ENCODE measurements at regions not wholly inside any gene's neighbourhood (a gene's known extent, or its start where the extent isn't known, plus 50 kb on each side); places are given as distances from the start of the nearest gene placed in this dataset.
"Not testable (repeated sequence)": the region's sequence is repeated elsewhere in the genome, so short reads cannot be mapped to it uniquely, and the experiment has no call there.

GRCh38 chr9:85861882-85862281 is 79.1 kb upstream of the NAA35 start:
- not testable (repeated sequence) for H3K27ac Mint-ChIP-seq

DNA sequence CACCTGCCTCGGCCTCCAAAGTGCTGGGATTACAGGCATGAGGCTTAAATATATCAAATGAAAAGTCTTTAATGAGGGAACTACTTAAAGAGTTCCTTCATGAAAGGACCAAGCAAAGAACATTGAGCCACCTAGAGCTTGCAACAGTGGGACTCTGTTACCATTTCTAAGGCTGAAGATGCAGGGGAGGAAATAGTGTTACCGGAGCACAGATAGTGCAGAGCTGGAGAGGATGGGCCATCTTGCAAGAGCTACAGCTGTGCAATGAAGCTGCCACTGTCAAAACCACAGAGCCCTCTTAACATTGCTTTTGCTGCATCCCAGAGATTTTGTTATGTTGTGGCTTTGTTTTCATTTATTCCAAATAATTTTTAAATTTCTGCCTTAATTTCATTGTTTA is 77.1 kb upstream of the NAA35 start:
- Mint-ChIP-seq H3K9me3 (no peaks in the 10 kb centered on the region), H3K4me1 (no peaks in the 10 kb centered on the region), H3K27me3 (no peaks in the 10 kb centered on the region), H3K27ac (no peak overlapping the region), H3K36me3 (no peaks in the 10 kb centered on the region), H3K4me3 (no peak overlapping the region)
- CTCF ChIA-PET, result interaction anchor here (0.6 kb wide), 1 partner anchor 11 kb away, joined by 3 read pairs; no protein-coding TSS in a partner anchor
- DNase-seq, result no peak

More at GRCh38 chr9:85861882-85862281, 79.1 kb upstream of the NAA35 start:
- H3K4me1 Mint-ChIP-seq, H3K9me3 Mint-ChIP-seq, DNase-seq, H3K27me3 Mint-ChIP-seq, H3K4me3 Mint-ChIP-seq, CTCF ChIA-PET, H3K36me3 Mint-ChIP-seq: not testable (repeated sequence)

DNA sequence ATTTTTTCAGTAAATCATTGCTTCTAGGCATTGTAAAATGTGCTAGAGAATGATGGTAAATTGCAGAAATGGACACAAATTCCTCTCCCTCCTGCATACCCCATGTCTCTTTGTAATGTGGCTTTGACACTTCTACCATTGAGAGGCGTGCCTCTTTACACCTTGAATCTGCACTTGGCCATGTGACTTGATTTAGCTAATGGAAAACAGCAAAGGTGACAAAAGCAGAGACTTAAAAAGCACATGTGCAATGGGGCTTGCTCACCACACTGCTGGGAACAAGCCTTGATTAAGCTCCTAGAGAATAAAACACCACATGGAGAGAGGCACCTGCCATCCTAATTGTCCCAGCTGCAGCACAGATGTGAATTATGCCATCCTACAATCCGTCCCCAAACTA is 69.9 kb upstream of the NAA35 start:
- peaks cover 7% of the 10 kb centered on the region for H3K27me3 Mint-ChIP-seq
- no peak overlapping the region for H3K4me3 Mint-ChIP-seq
- DNase-seq, result no peak
- H3K36me3 Mint-ChIP-seq, result no peaks in the 10 kb centered on the region
- CTCF ChIA-PET, result interaction anchor here (0.6 kb wide), 1 partner anchor 162 kb away, joined by 3 read pairs; no protein-coding TSS in a partner anchor
- H3K4me1 Mint-ChIP-seq, result no peaks in the 10 kb centered on the region
- no peaks in the 10 kb centered on the region for H3K9me3 Mint-ChIP-seq
- H3K27ac Mint-ChIP-seq, result no peak overlapping the region

GRCh38 chr9:85871683-85872082 is 69.3 kb upstream of the NAA35 start:
- not testable (repeated sequence) for H3K9me3 Mint-ChIP-seq, H3K4me1 Mint-ChIP-seq, H3K4me3 Mint-ChIP-seq, H3K27me3 Mint-ChIP-seq, DNase-seq, H3K27ac Mint-ChIP-seq, H3K36me3 Mint-ChIP-seq
- CTCF ChIA-PET, result interaction anchor here (0.6 kb wide), 1 partner anchor 161 kb away, joined by 3 read pairs; no protein-coding TSS in a partner anchor

DNA sequence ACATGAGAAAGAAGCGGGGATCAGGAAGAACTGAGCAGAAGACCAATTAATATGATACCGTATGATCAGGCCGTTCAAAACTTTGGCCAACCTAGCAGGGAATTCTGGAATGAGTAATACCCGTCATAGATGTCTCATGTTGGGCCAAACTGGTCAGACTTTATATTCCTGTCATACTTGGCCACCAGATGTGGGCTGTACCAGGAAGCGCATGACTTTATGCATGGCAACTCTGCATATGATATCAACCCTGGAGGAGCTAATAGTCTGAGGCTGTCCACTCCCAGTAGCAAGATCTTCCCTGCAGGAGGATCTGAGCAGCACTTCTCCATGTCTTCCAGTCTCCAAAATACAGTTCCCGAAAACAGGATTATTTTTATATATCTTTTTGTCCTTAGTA is 68.5 kb upstream of the NAA35 start:
- H3K4me1 Mint-ChIP-seq, result no peaks in the 10 kb centered on the region

DNA sequence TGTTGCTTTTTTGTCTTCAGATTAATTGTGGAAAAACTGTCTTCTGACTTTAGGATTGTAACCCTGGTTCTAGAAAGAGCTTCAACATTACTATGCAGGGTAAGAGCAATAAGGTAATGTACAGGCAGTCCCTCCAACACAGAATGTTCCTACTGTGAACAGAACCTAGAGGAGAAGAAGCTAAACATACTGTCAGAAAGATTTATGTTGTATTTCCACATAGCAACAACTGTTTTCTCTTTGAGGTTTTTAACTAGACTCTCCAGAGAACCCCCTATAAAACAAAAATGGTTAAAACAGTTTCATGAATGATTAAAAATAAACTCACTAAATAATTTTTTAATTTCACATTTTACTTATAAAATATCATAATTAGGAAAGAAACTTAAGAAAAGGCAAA is 64.3 kb upstream of the NAA35 start:
- H3K27ac Mint-ChIP-seq, result no peak overlapping the region
- DNase-seq, result no peak
- H3K4me1 Mint-ChIP-seq, result no peaks in the 10 kb centered on the region
- H3K36me3 Mint-ChIP-seq, result no peaks in the 10 kb centered on the region
- H3K9me3 Mint-ChIP-seq, result no peaks in the 10 kb centered on the region
- no peaks in the 10 kb centered on the region for H3K27me3 Mint-ChIP-seq
- CTCF ChIA-PET, result interaction anchor here (0.7 kb wide), 1 partner anchor 908 kb away, joined by 3 read pairs; no protein-coding TSS in a partner anchor
- no peak overlapping the region for H3K4me3 Mint-ChIP-seq

More for the DNA sequence above, 68.5 kb upstream of the NAA35 start:
- no peak for DNase-seq
- CTCF ChIA-PET, result no interaction called here
- Mint-ChIP-seq H3K27ac (no peak overlapping the region), H3K36me3 (no peaks in the 10 kb centered on the region), H3K9me3 (no peaks in the 10 kb centered on the region), H3K4me3 (no peak overlapping the region), H3K27me3 (peaks cover 7% of the 10 kb centered on the region)

DNA sequence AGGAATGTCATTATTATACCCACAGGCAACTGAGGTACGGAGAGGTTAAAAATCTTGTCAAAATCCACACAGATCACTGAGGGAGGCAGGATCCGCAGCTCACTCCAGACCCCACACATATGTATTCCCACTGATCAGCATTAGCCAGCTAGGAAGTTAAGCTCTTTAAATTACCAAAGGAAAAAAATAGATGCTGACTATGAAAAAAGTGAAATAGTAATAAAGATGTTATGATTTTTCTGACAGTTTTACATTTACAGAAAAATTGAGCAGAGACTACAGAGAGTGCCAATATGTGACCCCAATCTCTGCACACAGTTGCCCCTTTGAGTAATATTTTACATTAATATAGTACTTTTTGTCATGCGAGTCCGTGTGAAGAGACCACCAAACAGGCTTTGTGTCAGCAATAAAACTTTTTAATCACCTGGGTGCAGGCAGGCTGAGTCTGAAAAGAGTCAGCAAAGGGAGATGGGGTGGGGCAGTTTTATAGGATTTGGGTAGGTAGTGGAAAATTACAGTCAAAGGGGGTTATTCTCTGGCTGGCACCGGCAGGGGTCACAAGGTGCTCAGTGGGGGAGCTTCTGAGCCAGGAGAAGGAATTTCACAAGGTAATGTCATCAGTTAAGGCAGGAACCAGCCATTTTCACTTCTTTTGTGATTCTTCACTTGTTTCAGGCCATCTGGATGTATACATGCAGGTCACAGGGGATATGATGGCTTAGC is 61.9 kb upstream of the NAA35 start:
- H3K36me3 Mint-ChIP-seq, H3K27me3 Mint-ChIP-seq: not testable (repeated sequence)

GRCh38 chr9:85880507-85880906 is 60.4 kb upstream of the NAA35 start:
- H3K27me3 Mint-ChIP-seq, CTCF ChIA-PET, H3K4me1 Mint-ChIP-seq, H3K36me3 Mint-ChIP-seq, H3K4me3 Mint-ChIP-seq, H3K27ac Mint-ChIP-seq, DNase-seq, H3K9me3 Mint-ChIP-seq: not testable (repeated sequence)

More for the DNA sequence above, 61.9 kb upstream of the NAA35 start:
- H3K9me3 Mint-ChIP-seq, H3K27ac Mint-ChIP-seq, CTCF ChIA-PET, H3K4me3 Mint-ChIP-seq, H3K4me1 Mint-ChIP-seq, DNase-seq: not testable (repeated sequence)

- Mint-ChIP-seq H3K9me3 (no peaks in the 10 kb centered on the region), H3K4me3 (no peak overlapping the region), H3K27me3 (no peaks in the 10 kb centered on the region), H3K36me3 (no peaks in the 10 kb centered on the region), H3K4me1 (no peaks in the 10 kb centered on the region), H3K27ac (no peak overlapping the region)
- CTCF ChIA-PET, result no interaction called here
- DNase-seq, result no peak
Measured at GRCh38 chr9:85884256-85884655, 56.7 kb upstream of the NAA35 start.

DNA sequence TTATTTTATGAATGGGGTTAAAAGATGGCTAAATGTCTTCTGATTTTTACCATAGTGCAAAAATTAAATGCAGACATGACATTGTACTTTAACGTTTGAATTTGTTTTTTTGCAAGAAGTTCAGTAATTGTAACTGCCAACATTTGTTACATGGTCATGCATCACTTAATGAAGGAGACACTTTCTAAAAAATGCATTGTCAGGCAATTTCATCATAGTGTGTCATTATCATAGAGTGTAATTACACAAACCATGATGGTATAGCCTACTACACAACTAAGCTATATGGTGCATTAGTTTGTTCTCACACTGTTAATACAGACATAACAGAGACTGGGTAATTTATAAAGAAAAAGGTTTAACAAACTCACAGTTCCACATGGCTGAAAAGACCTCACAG is 50.0 kb upstream of the NAA35 start:
- H3K4me1 Mint-ChIP-seq, result no peaks in the 10 kb centered on the region
- no peaks in the 10 kb centered on the region for H3K36me3 Mint-ChIP-seq
- H3K27me3 Mint-ChIP-seq, result no peaks in the 10 kb centered on the region
- no peak overlapping the region for H3K27ac Mint-ChIP-seq
- CTCF ChIA-PET, result no interaction called here
- H3K4me3 Mint-ChIP-seq, result no peak overlapping the region
- no peaks in the 10 kb centered on the region for H3K9me3 Mint-ChIP-seq
- no peak for DNase-seq

Measured in activated naive CD4-positive, alpha-beta T cell treated with anti-CD3 and anti-CD28 coated beads, Interleukin-2, amount 10 ng/mL, durations not matched to agents 7 days and 5 days (primary cell).